ENCODE measurements at regions not wholly inside any gene's neighbourhood (a gene's known extent, or its start where the extent isn't known, plus 50 kb on each side); places are given as distances from the start of the nearest gene placed in this dataset.

- intact Hi-C loops (cut with micrococcal nuclease): no loop called here
Observed at GRCh38 chr12:113620437-113620976, 148.8 kb upstream of the LHX5 start.

DNA sequence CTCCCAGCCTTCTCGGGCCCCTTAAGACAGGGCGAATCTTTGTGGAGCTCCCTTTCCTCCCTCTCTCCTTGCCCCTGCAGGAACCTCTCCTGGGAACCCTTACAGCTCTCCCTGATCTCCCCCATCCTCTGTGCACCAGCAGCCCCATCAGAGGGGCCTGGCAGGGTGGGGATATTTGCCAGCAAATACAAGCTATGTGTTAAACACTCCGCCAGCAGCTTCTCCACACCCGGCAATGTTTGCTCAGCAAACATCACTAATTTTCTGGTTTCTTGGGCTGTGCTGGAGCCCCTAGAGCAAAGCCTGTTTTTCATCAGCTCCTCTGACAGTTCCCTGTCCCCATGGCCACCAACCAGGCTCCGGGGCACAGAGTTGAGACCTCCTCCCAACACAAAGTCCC is 147.5 kb upstream of the LHX5 start:
- intact Hi-C loops (cut with micrococcal nuclease): no loop called here

DNA sequence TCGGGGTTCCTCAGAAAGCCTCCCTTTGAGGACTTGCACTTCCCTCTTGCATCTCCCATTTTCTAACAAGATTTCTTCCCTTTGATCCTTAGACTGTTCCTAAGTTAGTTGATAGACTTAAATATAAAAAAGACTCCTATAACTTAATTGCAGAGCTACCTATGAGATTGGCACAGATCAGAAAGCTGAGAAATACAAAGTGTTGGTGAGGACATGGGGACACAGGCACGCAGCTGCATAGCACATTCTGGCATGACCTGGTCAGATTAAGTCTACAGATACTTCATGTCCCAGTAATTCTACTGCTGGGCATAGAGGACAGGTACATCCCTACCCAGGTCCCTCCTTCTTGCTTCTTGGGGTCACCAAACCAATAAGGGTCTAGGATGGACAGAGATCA is 141.7 kb upstream of the LHX5 start:
- intact Hi-C loops (cut with micrococcal nuclease): no loop called here

- intact Hi-C loops (cut with micrococcal nuclease): no loop called here
Observed at GRCh38 chr12:113612793-113613192, 141.1 kb upstream of the LHX5 start.

GRCh38 chr12:113612076-113612728 is 140.5 kb upstream of the LHX5 start:
- intact Hi-C loops (cut with micrococcal nuclease): no loop called here

DNA sequence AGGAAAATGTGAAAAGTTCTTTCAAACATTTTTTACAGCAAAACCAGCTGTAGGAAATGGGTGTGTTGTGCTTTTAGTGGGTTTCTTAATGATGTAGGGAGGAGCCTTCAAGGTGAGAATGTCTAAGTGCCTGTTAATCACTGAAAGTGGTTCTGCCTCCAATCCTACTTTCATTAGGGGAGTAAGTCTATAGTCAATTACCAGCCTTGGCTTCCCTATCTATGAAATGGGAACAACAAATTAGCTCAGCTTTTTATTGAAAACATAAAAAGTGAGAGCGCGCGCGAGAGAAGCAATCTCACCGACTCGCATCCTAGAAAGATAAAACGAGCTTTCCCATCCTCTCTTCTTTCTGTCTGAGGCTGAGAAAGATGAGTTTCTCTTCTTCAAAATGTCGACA is 140.0 kb upstream of the LHX5 start:
- intact Hi-C loops (cut with micrococcal nuclease): no loop called here

GRCh38 chr12:113610698-113611097 is 139.0 kb upstream of the LHX5 start:
- intact Hi-C loops (cut with micrococcal nuclease): no loop called here

DNA sequence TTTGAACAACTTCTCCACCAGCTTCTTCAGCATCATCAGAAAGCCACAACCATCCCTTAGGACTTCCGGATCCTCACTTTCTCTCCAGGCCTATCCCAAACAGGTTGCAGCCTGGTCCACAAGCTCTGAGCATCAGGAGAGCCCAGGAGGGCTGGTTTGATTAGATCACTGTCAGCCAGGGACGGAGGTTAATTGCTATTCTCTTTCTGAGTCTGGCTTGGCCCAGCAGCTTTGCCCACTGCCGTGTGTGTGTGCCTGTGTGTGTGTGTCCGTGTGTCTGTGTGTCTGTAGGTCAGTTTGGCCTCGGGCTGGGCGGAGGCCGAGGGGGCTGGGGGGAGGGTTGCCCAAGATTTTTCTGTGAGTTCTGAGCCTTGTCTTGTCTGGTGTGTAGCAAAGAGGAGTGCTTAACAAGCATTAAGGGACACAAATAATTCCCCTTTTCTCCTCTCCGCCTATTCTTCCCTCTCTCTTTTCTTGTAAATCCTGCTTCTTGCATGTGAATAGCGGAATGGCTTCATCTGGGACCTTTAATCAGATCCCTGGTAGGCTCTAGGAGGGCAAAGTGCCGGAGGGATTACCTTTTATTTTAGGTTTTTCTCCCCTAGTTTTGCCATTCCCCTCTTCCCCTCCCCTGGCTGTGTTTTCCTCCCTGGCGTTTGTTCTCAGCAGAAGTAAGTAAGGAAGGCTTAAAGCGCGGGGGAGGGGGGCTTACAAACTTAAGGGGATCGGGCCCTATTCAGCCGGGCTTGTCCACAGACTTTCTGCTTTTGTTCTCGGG is 138.2 kb upstream of the LHX5 start:
- intact Hi-C loops (cut with micrococcal nuclease): no loop called here

DNA sequence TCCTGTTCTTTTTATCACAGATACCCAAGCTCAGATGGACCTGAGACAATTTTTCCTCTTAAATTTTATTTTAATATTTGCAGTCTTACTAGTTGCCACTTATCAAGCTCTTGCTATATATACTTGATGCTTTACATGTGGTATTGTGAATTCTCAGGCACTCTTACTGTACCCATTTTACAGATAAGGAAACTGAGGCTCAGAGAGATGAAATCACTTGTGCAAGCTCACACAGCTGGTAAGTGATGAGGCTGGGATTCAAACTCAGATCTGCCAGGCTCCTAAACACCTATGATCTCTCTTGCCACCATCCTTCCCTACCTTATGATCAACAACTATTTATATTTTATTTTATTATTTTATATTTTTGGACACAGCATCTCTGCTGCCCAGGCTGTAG is 133.0 kb upstream of the LHX5 start:
- intact Hi-C loops (cut with micrococcal nuclease): no loop called here

- intact Hi-C loops (cut with micrococcal nuclease): no loop called here
Observed at GRCh38 chr12:113601656-113602263, 130.1 kb upstream of the LHX5 start.

DNA sequence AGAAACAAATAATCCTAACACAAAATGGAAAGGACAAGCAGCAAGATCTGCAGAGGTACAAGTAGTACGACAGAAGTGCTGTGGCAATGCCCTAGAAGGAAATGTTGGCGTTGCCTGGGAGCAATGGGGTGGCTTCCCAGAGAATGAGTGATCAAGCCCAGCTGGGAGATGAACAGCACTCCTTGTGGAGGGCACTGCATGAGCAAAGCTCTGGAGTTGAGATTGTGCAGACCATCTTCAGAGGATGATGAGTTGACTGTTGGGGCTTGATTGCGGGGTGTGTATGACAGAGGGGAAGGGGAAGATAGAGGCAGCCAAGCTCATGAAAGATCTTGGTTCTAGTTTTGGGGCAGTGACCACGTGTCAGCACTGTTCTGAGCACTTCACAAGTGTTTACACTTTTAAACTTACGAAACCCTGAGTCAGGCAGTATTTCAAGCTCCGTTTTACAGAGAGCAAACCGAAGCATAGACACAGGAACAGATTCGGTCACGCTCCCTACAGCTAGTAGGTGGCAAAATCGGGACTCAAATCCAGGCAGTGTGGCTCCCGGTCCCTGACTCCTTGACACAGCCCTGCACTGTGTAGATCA is 127.2 kb upstream of the LHX5 start:
- intact Hi-C loops (cut with micrococcal nuclease): no loop called here

- intact Hi-C loops (cut with micrococcal nuclease): no loop called here
Observed at GRCh38 chr12:113594967-113595366, 123.3 kb upstream of the LHX5 start.

DNA sequence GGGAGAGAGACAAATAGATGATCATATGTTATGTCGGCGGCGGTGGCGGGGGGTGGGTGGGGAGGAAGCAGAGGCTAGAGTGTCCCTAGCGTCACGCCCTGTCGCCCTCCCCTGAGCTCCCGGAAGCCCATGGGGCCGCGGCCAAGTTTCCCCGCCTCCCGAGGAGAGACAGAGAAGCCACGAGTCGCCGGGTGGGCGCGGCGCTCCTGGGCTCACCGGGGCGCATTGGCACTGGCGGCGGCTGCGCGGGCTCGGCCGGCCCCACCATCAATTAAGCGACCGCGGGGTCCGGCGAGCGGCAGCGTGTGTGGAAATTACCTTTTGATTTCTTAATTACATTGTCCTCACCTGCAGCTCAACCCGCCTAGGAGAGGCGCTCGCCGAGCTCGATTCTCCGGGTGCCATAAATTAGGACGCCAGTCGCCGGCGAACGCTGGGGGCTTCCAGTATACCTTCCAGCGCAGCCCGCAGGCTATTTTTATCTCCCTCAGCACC is 119.9 kb upstream of the LHX5 start:
- intact Hi-C loops (cut with micrococcal nuclease): no loop called here

DNA sequence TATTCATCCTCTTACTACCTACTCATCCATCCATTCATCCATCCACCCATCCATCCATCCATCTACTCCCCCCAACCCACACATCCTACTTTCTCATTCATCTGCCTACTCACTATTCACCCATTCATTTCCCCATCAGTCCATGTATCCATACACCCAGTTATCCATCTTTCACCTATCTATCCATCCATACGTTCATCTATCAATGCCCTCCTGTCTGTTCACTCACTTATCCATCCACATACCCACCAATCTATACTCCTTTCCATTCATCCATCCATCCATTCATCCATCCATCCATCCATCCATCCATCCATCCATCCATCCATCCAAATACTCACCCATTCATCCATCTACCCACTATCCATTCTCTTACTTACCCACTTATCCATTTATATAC is 117.8 kb upstream of the LHX5 start:
- intact Hi-C loops (cut with micrococcal nuclease): no loop called here

GRCh38 chr12:113587720-113588119 is 116.0 kb upstream of the LHX5 start:
- intact Hi-C loops (cut with micrococcal nuclease): no loop called here

DNA sequence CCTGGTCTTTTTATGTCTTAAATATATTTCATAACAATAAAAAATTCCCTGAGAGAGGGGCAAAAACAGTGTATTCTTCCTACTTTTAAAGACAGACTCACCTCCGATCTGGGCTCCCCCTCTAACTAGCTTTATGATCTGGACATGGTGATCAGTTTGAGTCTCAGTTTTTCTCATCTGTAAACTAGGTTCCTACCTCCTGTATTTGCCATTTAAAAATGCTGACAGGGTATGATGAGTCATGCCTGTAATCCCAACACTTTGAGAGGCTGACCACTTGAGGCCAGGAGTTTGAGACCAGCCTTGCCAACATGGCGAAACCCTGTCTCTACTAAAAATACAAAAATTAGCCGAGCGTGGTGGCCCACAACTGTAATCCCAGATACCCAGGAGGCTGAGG is 114.8 kb upstream of the LHX5 start:
- intact Hi-C loops (cut with micrococcal nuclease): no loop called here

GRCh38 chr12:113582521-113583218 is 111.0 kb upstream of the LHX5 start:
- intact Hi-C loops (cut with micrococcal nuclease): no loop called here

GRCh38 chr12:113581342-113581741 is 109.7 kb upstream of the LHX5 start:
- intact Hi-C loops (cut with micrococcal nuclease): no loop called here

- intact Hi-C loops (cut with micrococcal nuclease): no loop called here
Observed at GRCh38 chr12:113580437-113580836, 108.8 kb upstream of the LHX5 start.

DNA sequence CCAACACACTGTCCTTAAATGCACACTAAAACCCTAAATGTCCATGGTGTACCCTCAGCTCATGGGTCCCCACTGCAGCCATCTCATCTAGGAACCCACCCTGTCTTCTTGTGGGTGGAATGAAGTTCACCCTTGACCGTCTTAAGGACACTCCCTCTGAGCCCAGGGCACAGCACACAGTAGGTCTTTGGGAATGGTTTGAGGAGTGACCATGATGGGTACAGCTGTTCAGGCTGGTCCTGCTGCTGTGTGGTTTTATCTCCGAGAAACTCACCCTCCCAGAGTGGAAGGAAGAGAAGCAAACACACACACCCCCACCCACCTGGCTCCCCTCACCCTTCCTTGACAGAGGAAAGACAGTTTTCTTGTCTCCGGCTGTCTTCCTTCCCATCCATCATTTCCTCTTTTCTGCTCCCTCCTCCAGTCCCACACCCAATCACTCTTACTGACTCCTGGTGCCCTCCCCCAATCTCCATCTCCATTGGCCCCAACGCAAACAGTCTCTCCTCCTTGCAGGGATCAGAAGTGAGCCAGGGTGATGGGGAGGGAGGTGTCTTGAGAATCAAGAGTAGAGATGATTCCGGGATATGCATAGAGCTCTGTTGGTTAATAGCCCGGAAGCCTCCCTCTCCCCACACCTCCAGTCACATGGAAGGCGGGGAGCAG is 105.9 kb upstream of the LHX5 start:
- intact Hi-C loops (cut with micrococcal nuclease): no loop called here

DNA sequence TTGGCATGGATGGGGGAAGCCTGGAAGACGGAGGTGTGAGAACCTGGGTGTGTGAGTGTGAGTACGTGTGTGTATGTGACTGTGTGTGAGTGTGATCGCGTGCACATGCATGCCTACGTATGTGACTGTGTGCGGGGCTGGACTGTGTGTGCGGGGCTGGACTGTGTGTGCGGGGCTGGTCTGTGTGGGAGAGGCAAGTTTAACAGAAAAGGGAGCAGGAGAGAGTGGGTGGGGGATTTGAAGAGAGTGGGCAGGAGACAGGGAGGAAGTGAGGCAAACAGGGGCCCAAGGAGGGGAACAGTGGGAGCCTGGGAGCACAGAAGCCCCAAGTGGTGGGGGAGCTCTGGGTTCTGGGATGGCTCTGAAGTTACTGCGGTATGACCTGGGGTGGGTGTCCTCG is 103.7 kb upstream of the LHX5 start:
- intact Hi-C loops (cut with micrococcal nuclease): no loop called here

Data from T-helper 2 cell treated with Interferon-gamma antibody and Interleukin-4, amounts not matched to agents 100 ng/mL and 5 ng/mL, for 36 hours (primary cell).